GM12873 (cell line): ENCODE measurements at regions not wholly inside any gene's neighbourhood (a gene's known extent, or its start where the extent isn't known, plus 50 kb on each side); places are given as distances from the start of the nearest gene placed in this dataset.

Experiments
- CTCF ChIP-seq: IDR thresholded peaks from 2 replicates; pipeline ENCODE4 v1.5.1; 2012; ENCODE audit warnings: low read depth, mild to moderate bottlenecking, moderate library complexity, low read length, control low read depth; ENCODE audit not compliant: insufficient read depth; ENCODE audit errors: missing control alignments

GRCh38 chr22:48340191-48340590 lies 1487.5 kb downstream of the BRD1 start:
- no peak for TF ChIP-seq CTCF

GRCh38 chr22:48338793-48339705 lies 1488.6 kb downstream of the BRD1 start:
- TF ChIP-seq CTCF: no peak

- no peak for TF ChIP-seq CTCF
Measured at GRCh38 chr22:48337957-48338792, 1489.5 kb downstream of the BRD1 start.

DNA sequence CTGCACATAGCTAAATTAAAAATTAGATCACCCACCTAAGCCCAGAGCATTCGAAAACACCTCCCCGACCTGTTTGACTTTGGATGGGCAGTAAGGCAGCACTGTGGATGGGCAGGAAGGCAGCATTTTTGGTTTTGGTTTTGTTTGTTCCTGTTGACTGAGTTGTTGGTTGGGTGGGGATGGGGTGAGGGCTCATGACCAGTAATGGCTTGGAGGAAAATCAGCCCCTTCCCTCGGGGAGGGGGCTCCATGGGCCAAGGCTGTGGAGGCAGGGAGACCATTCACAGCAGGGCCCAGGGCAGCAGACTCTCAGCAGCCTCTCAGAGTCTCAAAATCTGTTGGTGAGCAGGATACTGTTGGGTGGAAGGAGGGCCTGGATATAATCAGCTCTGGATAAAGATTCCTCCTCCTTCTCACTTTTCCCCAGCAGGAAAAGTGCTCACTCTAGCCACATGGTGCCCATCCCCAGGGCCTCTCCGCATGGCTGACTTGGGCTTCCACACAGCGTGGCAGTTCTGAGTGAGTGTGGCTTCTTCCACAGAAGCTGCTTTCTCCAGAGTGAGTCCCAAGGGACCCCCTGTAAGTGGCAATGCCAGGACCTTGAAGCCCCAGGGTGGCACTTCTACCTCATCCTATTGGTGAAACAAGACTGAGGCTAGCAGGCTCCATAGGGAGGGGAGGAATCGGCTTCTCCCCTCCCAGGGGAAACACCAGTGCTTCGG lies 1491.2 kb downstream of the BRD1 start:
- TF ChIP-seq CTCF: no peak

- no peak for TF ChIP-seq CTCF
Measured at GRCh38 chr22:48335442-48336139, 1492.1 kb downstream of the BRD1 start.

DNA sequence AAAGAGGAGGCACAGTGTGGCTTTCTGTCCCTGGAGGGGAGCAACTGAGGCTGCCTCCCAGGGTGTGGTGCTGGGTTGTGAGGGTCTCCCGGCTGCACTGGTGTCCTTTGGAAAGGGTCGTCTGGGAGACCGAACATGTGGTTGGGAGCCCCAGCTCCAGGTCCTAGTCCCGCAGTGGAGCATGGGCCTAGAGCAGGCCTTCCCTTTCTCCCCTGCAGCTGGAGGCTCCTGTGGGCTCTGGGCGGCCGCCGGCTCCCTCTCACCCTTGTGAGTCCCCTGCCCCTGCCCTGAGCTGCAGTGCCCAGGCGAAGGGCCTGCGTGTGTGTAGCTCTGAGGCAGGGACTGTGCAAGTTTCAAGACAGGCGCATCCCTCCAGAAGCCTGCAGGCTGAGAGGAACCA lies 1492.7 kb downstream of the BRD1 start:
- no peak for TF ChIP-seq CTCF
